ENCODE measurements at regions not wholly inside any gene's neighbourhood (a gene's known extent, or its start where the extent isn't known, plus 50 kb on each side); places are given as distances from the start of the nearest gene placed in this dataset.
"Not testable (repeated sequence)": the region's sequence is repeated elsewhere in the genome, so short reads cannot be mapped to it uniquely, and the experiment has no call there.

- DNase-seq, result no peak
Observed at GRCh38 chr11:42890773-42891172, 421.0 kb upstream of the API5 start.

GRCh38 chr11:42901084-42901483 is 410.7 kb upstream of the API5 start:
- DNase-seq, result no peak

GRCh38 chr11:42906226-42906625 is 405.6 kb upstream of the API5 start:
- no peak for DNase-seq

GRCh38 chr11:42913731-42914130 is 398.1 kb upstream of the API5 start:
- DNase-seq, result no peak

- DNase-seq, result no peak
Observed at GRCh38 chr11:42923651-42924050, 388.1 kb upstream of the API5 start.

GRCh38 chr11:42925916-42926315 is 385.9 kb upstream of the API5 start:
- DNase-seq, result no peak

- DNase-seq, result no peak
Observed at GRCh38 chr11:42947405-42947804, 364.4 kb upstream of the API5 start.

- DNase-seq, result not testable (repeated sequence)
Observed at GRCh38 chr11:42949738-42950376, 361.9 kb upstream of the API5 start.

GRCh38 chr11:42951266-42951665 is 360.5 kb upstream of the API5 start:
- no peak for DNase-seq

- DNase-seq, result no peak
Observed at GRCh38 chr11:42957831-42958230, 354.0 kb upstream of the API5 start.

GRCh38 chr11:42958635-42959034 is 353.2 kb upstream of the API5 start:
- DNase-seq, result no peak

- DNase-seq, result no peak
Observed at GRCh38 chr11:42960521-42961088, 351.2 kb upstream of the API5 start.

- DNase-seq, result no peak
Observed at GRCh38 chr11:42967653-42968052, 344.1 kb upstream of the API5 start.

- no peak for DNase-seq
Observed at GRCh38 chr11:42972741-42973140, 339.1 kb upstream of the API5 start.

GRCh38 chr11:42974510-42975179 is 337.2 kb upstream of the API5 start:
- DNase-seq, result no peak

GRCh38 chr11:42975180-42975529 is 336.6 kb upstream of the API5 start:
- no peak for DNase-seq

- DNase-seq, result no peak
Observed at GRCh38 chr11:42976636-42977217, 335.1 kb upstream of the API5 start.

- no peak for DNase-seq
Observed at GRCh38 chr11:42992594-42992993, 319.2 kb upstream of the API5 start.

GRCh38 chr11:42996421-42997307 is 315.1 kb upstream of the API5 start:
- no peak for DNase-seq

- not testable (repeated sequence) for DNase-seq
Observed at GRCh38 chr11:43004879-43005278, 306.9 kb upstream of the API5 start.

- no peak for DNase-seq
Observed at GRCh38 chr11:43010042-43010441, 301.8 kb upstream of the API5 start.

GRCh38 chr11:43012606-43013005 is 299.2 kb upstream of the API5 start:
- DNase-seq, result no peak

GRCh38 chr11:43021466-43021865 is 290.3 kb upstream of the API5 start:
- no peak for DNase-seq
